Fibroblast of mammary gland (primary cell): ENCODE measurements at regions not wholly inside any gene's neighbourhood (a gene's known extent, or its start where the extent isn't known, plus 50 kb on each side); places are given as distances from the start of the nearest gene placed in this dataset.

Experiments
- DNase-seq: peaks from one replicate; pipeline ENCODE4 v3.0.0-alpha.2; 2010; ENCODE audit warnings: low read depth
- H3K4me3 ChIP-seq: 2 replicates; pipeline ENCODE4 v1.5.1; 2011; ENCODE audit warnings: low read depth, mild to moderate bottlenecking, low read length, moderate library complexity; ENCODE audit not compliant: control insufficient read depth
- CTCF ChIP-seq: conservative IDR thresholded peaks from 2 replicates; pipeline ENCODE4 v1.5.1; 2011; ENCODE audit warnings: low read depth, low read length, inconsistent platforms; ENCODE audit not compliant: control insufficient read depth, insufficient read depth

- no peak for DNase-seq
Observed at GRCh38 chr4:62898115-62898514, 1511.1 kb downstream of the TECRL start.

DNA sequence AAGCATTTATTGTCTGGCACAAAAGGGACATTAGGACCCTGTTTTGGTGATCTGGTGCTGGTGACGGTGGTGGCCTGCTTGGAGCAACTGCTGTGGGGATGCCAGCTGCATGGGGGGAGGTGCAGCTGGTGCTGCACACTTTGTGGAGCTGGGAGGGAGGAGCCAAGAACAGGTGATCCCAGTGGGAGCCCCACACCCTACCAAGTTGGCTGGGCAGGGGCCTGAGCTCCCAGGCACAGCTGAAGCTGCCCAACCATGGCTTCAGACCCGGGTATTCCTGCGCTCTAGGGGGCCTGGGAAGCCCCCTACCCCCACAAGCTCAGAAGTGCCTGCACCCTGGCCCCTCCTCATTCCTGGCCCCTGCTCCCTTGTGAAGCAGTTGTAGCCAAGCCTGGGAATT, 1512.5 kb downstream of the TECRL start:
- no peak overlapping the region for H3K4me3 ChIP-seq
- no peak for TF ChIP-seq CTCF
- no peak for DNase-seq

More at GRCh38 chr4:62898115-62898514, 1511.1 kb downstream of the TECRL start:
- no peak overlapping the region for H3K4me3 ChIP-seq
- no peak for TF ChIP-seq CTCF

- TF ChIP-seq CTCF = no peak
- DNase-seq = no peak
- no peak overlapping the region for H3K4me3 ChIP-seq
Observed at GRCh38 chr4:62881901-62882300, 1527.3 kb downstream of the TECRL start.

DNA sequence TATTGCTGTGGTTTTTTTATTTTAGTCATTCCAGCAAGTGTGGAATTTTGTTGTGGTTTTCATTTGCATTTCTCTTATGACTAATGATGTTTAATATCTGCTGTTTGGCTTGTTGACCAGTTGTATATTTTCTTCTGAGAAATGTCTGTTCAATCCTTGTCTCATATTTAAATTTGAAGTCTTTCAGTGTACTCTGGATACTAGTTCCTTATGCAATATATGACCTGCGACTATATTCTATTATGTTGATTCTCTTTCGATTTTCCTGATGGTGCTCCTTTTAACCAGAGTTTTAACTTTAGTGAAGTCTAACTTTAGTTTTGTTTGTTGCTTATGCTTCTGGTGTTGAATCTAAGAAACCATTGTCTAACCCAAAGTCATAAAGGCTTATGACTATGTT, 1528.0 kb downstream of the TECRL start:
- no peak overlapping the region for H3K4me3 ChIP-seq
- no peak for TF ChIP-seq CTCF
- DNase-seq = no peak

GRCh38 chr4:62872856-62873255, 1536.4 kb downstream of the TECRL start:
- no peak overlapping the region for H3K4me3 ChIP-seq
- DNase-seq = no peak
- no peak for TF ChIP-seq CTCF

DNA sequence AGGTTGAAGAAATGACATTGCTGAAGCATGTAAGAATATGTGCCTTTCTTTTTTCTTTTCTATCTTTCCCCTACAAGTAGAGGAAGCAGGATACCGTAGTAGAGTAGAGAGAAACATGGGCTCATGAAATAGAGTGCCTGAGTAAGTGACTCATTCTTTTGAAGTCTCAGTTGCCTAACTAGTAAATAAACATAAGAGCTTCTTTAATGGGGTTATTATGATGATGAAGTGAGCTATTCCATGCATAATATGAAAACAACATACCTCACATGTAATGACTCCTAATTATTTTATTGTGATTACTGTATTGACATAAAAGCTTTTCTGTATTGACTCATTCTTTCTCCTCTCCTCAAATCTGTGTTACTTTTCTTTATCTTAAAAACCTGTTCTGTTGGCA, 1538.2 kb downstream of the TECRL start:
- TF ChIP-seq CTCF = no peak
- no peak overlapping the region for H3K4me3 ChIP-seq
- DNase-seq = no peak

GRCh38 chr4:62870451-62870850, 1538.8 kb downstream of the TECRL start:
- no peak for DNase-seq
- H3K4me3 ChIP-seq = no peak overlapping the region
- no peak for TF ChIP-seq CTCF
